GM13976 (cell line): ENCODE measurements at regions not wholly inside any gene's neighbourhood (a gene's known extent, or its start where the extent isn't known, plus 50 kb on each side); places are given as distances from the start of the nearest gene placed in this dataset.

Experiments
- DNase-seq: peaks from one replicate; pipeline ENCODE4 v3.0.0; 2012; ENCODE audit warnings: low spot score
- CTCF ChIP-seq: IDR thresholded peaks from 2 replicates; pipeline ENCODE4 v1.5.1; 2012; ENCODE audit warnings: borderline replicate concordance, mild to moderate bottlenecking; ENCODE audit not compliant: insufficient read depth; ENCODE audit errors: extremely low read depth, missing control alignments, control extremely low read depth
- in situ Hi-C: fragments of 300-500 bp; cut with MboI; formaldehyde crosslinking; loops from one replicate; pipeline ENCODE4 v1.12.0; 2022; ENCODE audit warnings: low sequenced_read_pairs, mixed read lengths, inconsistent platforms; ENCODE audit not compliant: unreplicated experiment

- DNase-seq: no peak
- TF ChIP-seq CTCF: no peak
- in situ Hi-C loops: no loop called here
Observed at GRCh38 chr6:19492636-19493405, 344.3 kb upstream of the ID4 start.

GRCh38 chr6:19501737-19502245 lies 335.4 kb upstream of the ID4 start:
- no peak for TF ChIP-seq CTCF
- in situ Hi-C loops: no loop called here
- no peak for DNase-seq

- in situ Hi-C loops: no loop called here
- no peak for TF ChIP-seq CTCF
- DNase-seq: no peak
Observed at GRCh38 chr6:19502301-19502700, 334.9 kb upstream of the ID4 start.

- no peak for DNase-seq
- TF ChIP-seq CTCF: no peak
- in situ Hi-C loops: no loop called here
Observed at GRCh38 chr6:19515939-19516338, 321.2 kb upstream of the ID4 start.

GRCh38 chr6:19519941-19520340 lies 317.2 kb upstream of the ID4 start:
- in situ Hi-C loops: no loop called here
- no peak for DNase-seq
- TF ChIP-seq CTCF: no peak

GRCh38 chr6:19524366-19525186 lies 312.6 kb upstream of the ID4 start:
- TF ChIP-seq CTCF: no peak
- DNase-seq: no peak
- in situ Hi-C loops: no loop called here
